NT2/D1 (cell line): ENCODE measurements at regions not wholly inside any gene's neighbourhood (a gene's known extent, or its start where the extent isn't known, plus 50 kb on each side); places are given as distances from the start of the nearest gene placed in this dataset.

Source experiments
- YY1 ChIP-seq: IDR thresholded peaks from 2 replicates; pipeline ENCODE4 v1.6.1; 2011; ENCODE audit not compliant: insufficient read length, insufficient read depth
- ZNF274 ChIP-seq: IDR thresholded peaks from 2 replicates; pipeline ENCODE4 v1.6.1; 2011; ENCODE audit warnings: mild to moderate bottlenecking, low read depth, low read length

- TF ChIP-seq YY1 (no peak), ZNF274 (no peak)
These were observed 96.3 kb upstream of the TNFSF11 start for GRCh38 chr13:42477596-42478190.
